Thoracic aorta (tissue), 2 donors: ENCODE measurements at regions not wholly inside any gene's neighbourhood (a gene's known extent, or its start where the extent isn't known, plus 50 kb on each side); places are given as distances from the start of the nearest gene placed in this dataset.

Source experiments
- ATAC-seq: fragments of 150-250 bp; one replicate; pipeline ENCODE4 v1.8.0; 2017; ENCODE audit warnings: low read depth; ENCODE audit not compliant: insufficient number of reproducible peaks, low FRiP score
- DNase-seq: peaks from one replicate; pipeline ENCODE4 v3.0.0-alpha.2; 2020; ENCODE audit warnings: low spot score
- H3K27ac ChIP-seq, 2 donors: fragments of 200-600 bp; sonication (generic); 1 replicate in 1 of 2; 2 replicates in 1 of 2; pipeline ENCODE4 v1.5.1; 2016; ENCODE audit warnings: mild to moderate bottlenecking in 2 of 2, moderate library complexity in 2 of 2
- H3K27me3 ChIP-seq: fragments of 200-600 bp; sonication (generic); replicated peaks from 2 replicates; pipeline ENCODE4 v1.6.0; 2016; ENCODE audit warnings: mild to moderate bottlenecking; ENCODE audit not compliant: insufficient read depth
- H3K36me3 ChIP-seq: fragments of 200-600 bp; sonication (generic); one replicate; pipeline ENCODE4 v1.5.1; 2016
- H3K4me1 ChIP-seq, 2 donors: fragments of 200-600 bp; sonication (generic); 1 replicate in 1 of 2; 2 replicates in 1 of 2; pipeline versions ENCODE4 v1.5.1 to v1.6.0; 2016; ENCODE audit warnings: low read depth in 2 of 2, mild to moderate bottlenecking in 1 of 2; ENCODE audit not compliant: control insufficient read depth in 1 of 2
- H3K4me3 ChIP-seq: fragments of 200-600 bp; sonication (generic); 2 replicates; pipeline ENCODE4 v1.5.1; 2016; ENCODE audit warnings: mild to moderate bottlenecking
- H3K9me3 ChIP-seq: fragments of 200-600 bp; sonication (generic); 2 replicates; pipeline ENCODE4 v1.5.1; 2016
- TF ChIP-seq, protein P1 (sequence below): fragments of 200-600 bp; sonication (generic); IDR thresholded peaks from one replicate; pipeline ENCODE4 v1.5.1; 2019; ENCODE audit warnings: antibody characterized with exemption

DNA sequence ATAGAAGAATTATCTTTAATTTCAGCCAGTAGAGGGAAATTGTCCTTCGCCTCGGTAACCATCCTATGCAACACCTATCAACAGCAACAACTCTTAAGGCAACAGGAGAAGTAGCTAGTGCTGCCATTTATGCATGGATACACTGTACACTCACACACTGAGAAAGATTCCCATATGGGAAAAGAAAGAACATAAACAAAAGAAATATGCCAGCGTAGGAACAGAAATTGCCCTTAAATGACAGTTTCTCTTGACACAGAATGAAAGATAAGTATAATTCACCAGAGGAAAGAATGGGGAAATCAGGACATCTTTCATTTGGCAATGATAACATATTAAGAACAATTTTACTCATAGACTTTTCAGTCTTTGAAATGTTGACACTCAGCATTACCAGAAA, 466.9 kb downstream of the BCAT1 start:
- H3K36me3 ChIP-seq = no peaks in the 10 kb centered on the region
- no peaks in the 10 kb centered on the region for H3K9me3 ChIP-seq
- H3K27me3 ChIP-seq = no peaks in the 10 kb centered on the region
- H3K4me3 ChIP-seq = no peak overlapping the region
- ATAC-seq (no peak), DNase-seq (no peak)
- TF ChIP-seq, protein P1, sequence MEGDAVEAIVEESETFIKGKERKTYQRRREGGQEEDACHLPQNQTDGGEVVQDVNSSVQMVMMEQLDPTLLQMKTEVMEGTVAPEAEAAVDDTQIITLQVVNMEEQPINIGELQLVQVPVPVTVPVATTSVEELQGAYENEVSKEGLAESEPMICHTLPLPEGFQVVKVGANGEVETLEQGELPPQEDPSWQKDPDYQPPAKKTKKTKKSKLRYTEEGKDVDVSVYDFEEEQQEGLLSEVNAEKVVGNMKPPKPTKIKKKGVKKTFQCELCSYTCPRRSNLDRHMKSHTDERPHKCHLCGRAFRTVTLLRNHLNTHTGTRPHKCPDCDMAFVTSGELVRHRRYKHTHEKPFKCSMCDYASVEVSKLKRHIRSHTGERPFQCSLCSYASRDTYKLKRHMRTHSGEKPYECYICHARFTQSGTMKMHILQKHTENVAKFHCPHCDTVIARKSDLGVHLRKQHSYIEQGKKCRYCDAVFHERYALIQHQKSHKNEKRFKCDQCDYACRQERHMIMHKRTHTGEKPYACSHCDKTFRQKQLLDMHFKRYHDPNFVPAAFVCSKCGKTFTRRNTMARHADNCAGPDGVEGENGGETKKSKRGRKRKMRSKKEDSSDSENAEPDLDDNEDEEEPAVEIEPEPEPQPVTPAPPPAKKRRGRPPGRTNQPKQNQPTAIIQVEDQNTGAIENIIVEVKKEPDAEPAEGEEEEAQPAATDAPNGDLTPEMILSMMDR = no peak
- H3K4me1 ChIP-seq = no peaks in the 10 kb centered on the region
- no peak overlapping the region for H3K27ac ChIP-seq

DNA sequence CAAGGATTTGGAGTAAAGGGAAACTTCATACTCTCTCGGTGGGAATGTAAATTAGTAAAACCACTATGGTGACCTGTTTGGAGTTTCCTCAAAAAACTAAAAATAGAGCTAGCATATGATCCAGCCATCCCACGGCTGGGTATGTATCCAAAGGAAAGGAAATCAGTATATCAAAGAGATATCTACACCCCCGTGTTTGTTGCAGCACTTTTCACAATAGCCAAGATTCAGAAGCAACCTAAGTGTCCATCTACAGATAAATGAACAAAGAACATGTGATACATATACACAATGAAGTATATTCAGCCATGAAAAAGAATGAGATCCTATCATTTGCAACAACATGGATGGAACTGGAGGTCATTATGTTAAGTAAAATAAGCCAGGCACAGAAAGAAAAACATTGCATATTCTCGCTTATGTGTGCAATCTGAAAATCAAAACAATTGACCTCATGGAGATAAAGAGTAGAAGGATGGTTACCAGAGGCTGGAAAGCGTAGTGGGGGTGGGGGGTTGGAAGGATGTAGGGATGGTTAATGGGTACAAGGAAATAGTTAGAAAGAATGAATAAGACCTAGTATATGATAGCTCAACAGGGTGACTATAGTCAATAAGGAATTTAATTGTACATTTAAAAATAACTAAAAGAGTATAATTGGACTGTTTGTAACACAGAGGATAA, 468.0 kb downstream of the BCAT1 start:
- TF ChIP-seq, protein P1 = no peak
- Histone ChIP-seq H3K27ac (no peak overlapping the region), H3K27me3 (no peaks in the 10 kb centered on the region), H3K4me3 (no peak overlapping the region), H3K36me3 (no peaks in the 10 kb centered on the region), H3K9me3 (no peaks in the 10 kb centered on the region), H3K4me1 (no peaks in the 10 kb centered on the region)
- no peak for DNase-seq
- no peak for ATAC-seq

GRCh38 chr12:24479131-24479530, 469.8 kb downstream of the BCAT1 start:
- TF ChIP-seq, protein P1 = no peak
- DNase-seq (no peak), ATAC-seq (no peak)
- H3K9me3 ChIP-seq = no peaks in the 10 kb centered on the region
- no peaks in the 10 kb centered on the region for H3K36me3 ChIP-seq
- H3K27ac ChIP-seq = no peak overlapping the region
- no peak overlapping the region for H3K4me3 ChIP-seq
- no peaks in the 10 kb centered on the region for H3K27me3 ChIP-seq
- no peaks in the 10 kb centered on the region for H3K4me1 ChIP-seq

- no peak for ATAC-seq
- no peak overlapping the region for H3K27ac ChIP-seq
- H3K4me1 ChIP-seq = no peaks in the 10 kb centered on the region
Measured at GRCh38 chr12:24478254-24478653, 470.6 kb downstream of the BCAT1 start.

DNA sequence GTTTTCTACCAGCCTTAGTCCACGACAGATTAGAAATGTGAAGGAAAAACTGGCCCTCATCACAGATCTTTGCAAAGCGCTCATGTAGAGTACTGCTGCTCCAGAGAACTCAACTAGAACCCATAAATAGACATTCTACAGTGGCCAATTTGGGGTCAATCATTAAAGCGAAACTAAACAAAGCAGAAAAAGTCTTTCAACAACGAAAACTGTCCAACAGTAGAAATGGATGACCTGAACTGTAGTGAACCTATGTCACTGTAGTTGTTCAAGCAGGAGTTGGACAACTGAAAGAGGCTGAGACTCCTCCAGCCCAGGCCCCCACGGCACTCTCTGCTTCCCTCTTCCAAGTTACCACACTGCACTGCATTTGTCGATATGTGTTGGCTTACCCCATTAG, 472.6 kb downstream of the BCAT1 start:
- Histone ChIP-seq H3K27ac (no peak overlapping the region), H3K36me3 (no peaks in the 10 kb centered on the region), H3K27me3 (no peaks in the 10 kb centered on the region), H3K4me3 (no peak overlapping the region), H3K9me3 (no peaks in the 10 kb centered on the region), H3K4me1 (no peaks in the 10 kb centered on the region)
- DNase-seq (no peak), ATAC-seq (no peak)
- TF ChIP-seq, protein P1 = no peak

More at GRCh38 chr12:24478254-24478653, 470.6 kb downstream of the BCAT1 start:
- Histone ChIP-seq H3K9me3 (no peaks in the 10 kb centered on the region), H3K36me3 (no peaks in the 10 kb centered on the region), H3K4me3 (no peak overlapping the region), H3K27me3 (no peaks in the 10 kb centered on the region)
- no peak for DNase-seq
- TF ChIP-seq, protein P1 = no peak
